MCF 10A (cell line): ENCODE measurements at regions not wholly inside any gene's neighbourhood (a gene's known extent, or its start where the extent isn't known, plus 50 kb on each side); places are given as distances from the start of the nearest gene placed in this dataset.
"Not testable (repeated sequence)": the region's sequence is repeated elsewhere in the genome, so short reads cannot be mapped to it uniquely, and the experiment has no call there.

Experiments
- BruUV-seq: library from RNA; stranded (reverse); fragments of 400-500 nt; replicated peaks from 2 replicates; lab custom pipeline; 2021; lab: Mats Ljungman, UMichigan
- CTCF ChIA-PET: fragments of 300-600 bp; sonication (Branson Sonifier 250); formaldehyde crosslinking; extraction: SDS; loops from one replicate; lab custom pipeline; 2021; ENCODE audit warnings: antibody characterized with exemption, inconsistent platforms; lab: Yijun Ruan, JAX
- POLR2A ChIA-PET: fragments of 300-600, 350-650 bp; sonication (Branson Sonifier 250); formaldehyde crosslinking; extraction: SDS; loops from one replicate; lab custom pipeline; 2020; ENCODE audit warnings: antibody characterized with exemption, inconsistent platforms; lab: Yijun Ruan, JAX
- DNase-seq: peaks from one replicate; pipeline ENCODE4 v3.0.0-alpha.2; 2018; ENCODE audit not compliant: unreplicated experiment
- H3K27ac Mint-ChIP-seq: one replicate; pipeline ENCODE4 v1.8.0; 2022; ENCODE audit warnings: mild to moderate bottlenecking, low read depth, mixed read lengths; ENCODE audit not compliant: unreplicated experiment
- H3K27me3 Mint-ChIP-seq: one replicate; pipeline ENCODE4 v1.8.0; 2022; ENCODE audit warnings: mixed read lengths; ENCODE audit not compliant: insufficient read depth, unreplicated experiment
- H3K36me3 Mint-ChIP-seq: one replicate; pipeline ENCODE4 v1.8.0; 2022; ENCODE audit warnings: mild to moderate bottlenecking, moderate library complexity, mixed read lengths; ENCODE audit not compliant: insufficient read depth, unreplicated experiment
- H3K4me1 Mint-ChIP-seq: one replicate; pipeline ENCODE4 v1.8.0; 2022; ENCODE audit warnings: mixed read lengths; ENCODE audit not compliant: insufficient read depth, unreplicated experiment
- H3K4me3 Mint-ChIP-seq: one replicate; pipeline ENCODE4 v1.8.0; 2022; ENCODE audit warnings: mild to moderate bottlenecking, moderate library complexity, mixed read lengths; ENCODE audit not compliant: unreplicated experiment
- H3K9me3 Mint-ChIP-seq: one replicate; pipeline ENCODE4 v1.8.0; 2022; ENCODE audit warnings: mixed read lengths; ENCODE audit not compliant: unreplicated experiment
- intact Hi-C: fragments of 100-400 bp; cut with micrococcal nuclease; formaldehyde crosslinking; loops from 2 replicates; pipeline ENCODE4 v1.14.1; 2022
- TF ChIP-seq, protein P1 (sequence below): fragments of 200-600 bp; IDR thresholded peaks from one replicate; pipeline ENCODE4 v1.8.0; 2022; ENCODE audit warnings: antibody characterized with exemption, mild to moderate bottlenecking; ENCODE audit not compliant: unreplicated experiment

- CTCF ChIA-PET: interaction anchor here (0.6 kb wide), 2 partner anchors 11 to 113 kb away, joined by 3 to 4 read pairs; no protein-coding TSS in a partner anchor
- no TSS peak for BruUV-seq
- no peaks in the 10 kb centered on the region for H3K27me3 Mint-ChIP-seq
These were observed 75.9 kb upstream of the ZNF746 start for GRCh38 chr7:149573519-149573918.

DNA sequence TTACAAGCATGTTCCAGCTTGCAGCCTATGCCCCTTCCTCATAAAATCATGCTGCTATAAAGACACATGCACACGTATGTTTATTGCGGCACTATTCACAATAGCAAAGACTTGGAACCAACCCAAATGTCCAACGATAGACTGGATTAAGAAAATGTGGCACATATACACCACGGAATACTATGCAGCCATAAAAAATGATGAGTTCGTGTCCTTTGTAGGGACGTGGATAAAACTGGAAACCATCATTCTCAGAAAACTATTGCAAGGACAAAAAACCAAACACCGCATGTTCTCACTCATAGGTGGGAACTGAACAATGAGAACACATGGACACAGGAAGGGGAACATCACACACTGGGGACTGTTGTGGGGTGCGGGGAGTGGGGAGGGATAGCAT lies 75.3 kb upstream of the ZNF746 start:
- DNase-seq: not testable (repeated sequence)

More at GRCh38 chr7:149573519-149573918, 75.9 kb upstream of the ZNF746 start:
- TF ChIP-seq, protein P1, sequence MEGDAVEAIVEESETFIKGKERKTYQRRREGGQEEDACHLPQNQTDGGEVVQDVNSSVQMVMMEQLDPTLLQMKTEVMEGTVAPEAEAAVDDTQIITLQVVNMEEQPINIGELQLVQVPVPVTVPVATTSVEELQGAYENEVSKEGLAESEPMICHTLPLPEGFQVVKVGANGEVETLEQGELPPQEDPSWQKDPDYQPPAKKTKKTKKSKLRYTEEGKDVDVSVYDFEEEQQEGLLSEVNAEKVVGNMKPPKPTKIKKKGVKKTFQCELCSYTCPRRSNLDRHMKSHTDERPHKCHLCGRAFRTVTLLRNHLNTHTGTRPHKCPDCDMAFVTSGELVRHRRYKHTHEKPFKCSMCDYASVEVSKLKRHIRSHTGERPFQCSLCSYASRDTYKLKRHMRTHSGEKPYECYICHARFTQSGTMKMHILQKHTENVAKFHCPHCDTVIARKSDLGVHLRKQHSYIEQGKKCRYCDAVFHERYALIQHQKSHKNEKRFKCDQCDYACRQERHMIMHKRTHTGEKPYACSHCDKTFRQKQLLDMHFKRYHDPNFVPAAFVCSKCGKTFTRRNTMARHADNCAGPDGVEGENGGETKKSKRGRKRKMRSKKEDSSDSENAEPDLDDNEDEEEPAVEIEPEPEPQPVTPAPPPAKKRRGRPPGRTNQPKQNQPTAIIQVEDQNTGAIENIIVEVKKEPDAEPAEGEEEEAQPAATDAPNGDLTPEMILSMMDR: no peak
- Mint-ChIP-seq H3K27ac (no peak overlapping the region), H3K36me3 (peaks cover 8% of the 10 kb centered on the region), H3K9me3 (peaks cover 30% of the 10 kb centered on the region), H3K4me3 (no peak overlapping the region), H3K4me1 (no peaks in the 10 kb centered on the region)
- intact Hi-C loops: no loop called here
- POLR2A ChIA-PET: no interaction called here
- no peak for DNase-seq

GRCh38 chr7:149570784-149571183 lies 73.2 kb upstream of the ZNF746 start:
- peaks cover 20% of the 10 kb centered on the region for H3K9me3 Mint-ChIP-seq
- H3K4me3 Mint-ChIP-seq: no peak overlapping the region
- H3K36me3 Mint-ChIP-seq: peaks cover 11% of the 10 kb centered on the region
- BruUV-seq: no TSS peak
- ChIA-PET POLR2A (no interaction called here), CTCF (no interaction called here)
- H3K27me3 Mint-ChIP-seq: no peaks in the 10 kb centered on the region
- no peaks in the 10 kb centered on the region for H3K4me1 Mint-ChIP-seq
- DNase-seq: no peak
- H3K27ac Mint-ChIP-seq: no peak overlapping the region
- intact Hi-C loops: no loop called here
- TF ChIP-seq, protein P1: no peak

More for the DNA sequence above, 75.3 kb upstream of the ZNF746 start:
- intact Hi-C loops, H3K36me3 Mint-ChIP-seq, CTCF ChIA-PET, POLR2A ChIA-PET, H3K4me1 Mint-ChIP-seq, H3K27me3 Mint-ChIP-seq, H3K27ac Mint-ChIP-seq, BruUV-seq, H3K4me3 Mint-ChIP-seq: not testable (repeated sequence)
- peaks cover 26% of the 10 kb centered on the region for H3K9me3 Mint-ChIP-seq

DNA sequence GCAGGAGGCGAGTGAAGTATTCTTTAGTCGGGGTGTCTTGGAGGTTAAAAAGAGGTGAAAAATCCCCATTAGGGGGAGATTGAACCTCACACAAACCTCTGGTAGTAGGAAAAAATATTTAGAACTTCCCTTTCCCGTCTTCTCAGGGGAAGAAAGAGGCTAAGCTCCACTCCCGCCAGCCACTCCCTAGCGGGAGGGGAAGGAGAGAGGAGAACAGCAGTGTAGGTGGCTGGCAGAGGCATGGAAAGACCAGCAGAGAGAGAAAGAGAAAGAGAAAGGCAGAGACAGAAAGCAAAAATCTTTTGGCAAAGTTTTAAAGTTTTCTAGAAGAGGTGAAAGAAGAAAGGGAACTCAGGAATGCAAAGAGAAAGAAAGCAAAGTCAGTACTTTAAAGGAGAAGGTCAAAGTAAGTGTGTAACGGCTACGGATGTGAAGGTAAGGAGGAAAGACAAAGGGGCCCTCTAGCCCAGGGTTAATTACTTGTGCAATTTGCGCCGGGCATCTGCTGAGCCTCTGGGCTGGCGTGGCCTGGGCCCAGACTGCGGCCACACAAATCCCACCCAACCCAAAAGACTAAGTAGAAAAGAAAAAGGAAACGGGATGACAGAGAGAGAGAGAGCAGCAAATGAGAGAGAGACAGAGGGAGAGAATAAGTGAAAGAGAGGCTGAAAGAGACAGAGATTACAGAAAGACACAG lies 72.3 kb upstream of the ZNF746 start:
- peaks cover 11% of the 10 kb centered on the region for H3K36me3 Mint-ChIP-seq
- TF ChIP-seq, protein P1: no peak
- H3K9me3 Mint-ChIP-seq: peaks cover 20% of the 10 kb centered on the region
- CTCF ChIA-PET: no interaction called here
- H3K4me1 Mint-ChIP-seq: peaks cover 4% of the 10 kb centered on the region
- H3K27ac Mint-ChIP-seq: no peak overlapping the region
- POLR2A ChIA-PET: no interaction called here
- intact Hi-C loops: no loop called here
- H3K4me3 Mint-ChIP-seq: no peak overlapping the region
- H3K27me3 Mint-ChIP-seq: no peaks in the 10 kb centered on the region
- no peak for DNase-seq
- no TSS peak for BruUV-seq
